ENCODE measurements at regions not wholly inside any gene's neighbourhood (a gene's known extent, or its start where the extent isn't known, plus 50 kb on each side); places are given as distances from the start of the nearest gene placed in this dataset.

- DNase-seq: no peak
- Mint-ChIP-seq H3K4me3 (no peak overlapping the region), H3K36me3 (ENCODE audit: low read depth) (no peaks in the 10 kb centered on the region), H3K9me3 (no peaks in the 10 kb centered on the region), H3K4me1 (ENCODE audit: low read depth) (no peaks in the 10 kb centered on the region), H3K27ac (no peak overlapping the region), H3K27me3 (ENCODE audit: insufficient read depth) (no peaks in the 10 kb centered on the region)
- TF ChIP-seq, protein P1, sequence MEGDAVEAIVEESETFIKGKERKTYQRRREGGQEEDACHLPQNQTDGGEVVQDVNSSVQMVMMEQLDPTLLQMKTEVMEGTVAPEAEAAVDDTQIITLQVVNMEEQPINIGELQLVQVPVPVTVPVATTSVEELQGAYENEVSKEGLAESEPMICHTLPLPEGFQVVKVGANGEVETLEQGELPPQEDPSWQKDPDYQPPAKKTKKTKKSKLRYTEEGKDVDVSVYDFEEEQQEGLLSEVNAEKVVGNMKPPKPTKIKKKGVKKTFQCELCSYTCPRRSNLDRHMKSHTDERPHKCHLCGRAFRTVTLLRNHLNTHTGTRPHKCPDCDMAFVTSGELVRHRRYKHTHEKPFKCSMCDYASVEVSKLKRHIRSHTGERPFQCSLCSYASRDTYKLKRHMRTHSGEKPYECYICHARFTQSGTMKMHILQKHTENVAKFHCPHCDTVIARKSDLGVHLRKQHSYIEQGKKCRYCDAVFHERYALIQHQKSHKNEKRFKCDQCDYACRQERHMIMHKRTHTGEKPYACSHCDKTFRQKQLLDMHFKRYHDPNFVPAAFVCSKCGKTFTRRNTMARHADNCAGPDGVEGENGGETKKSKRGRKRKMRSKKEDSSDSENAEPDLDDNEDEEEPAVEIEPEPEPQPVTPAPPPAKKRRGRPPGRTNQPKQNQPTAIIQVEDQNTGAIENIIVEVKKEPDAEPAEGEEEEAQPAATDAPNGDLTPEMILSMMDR (IDR thresholded peaks at IDR 0.05): no peak
Measured at GRCh38 chr2:41066168-41066567, 614.3 kb upstream of the SLC8A1 start.

DNA sequence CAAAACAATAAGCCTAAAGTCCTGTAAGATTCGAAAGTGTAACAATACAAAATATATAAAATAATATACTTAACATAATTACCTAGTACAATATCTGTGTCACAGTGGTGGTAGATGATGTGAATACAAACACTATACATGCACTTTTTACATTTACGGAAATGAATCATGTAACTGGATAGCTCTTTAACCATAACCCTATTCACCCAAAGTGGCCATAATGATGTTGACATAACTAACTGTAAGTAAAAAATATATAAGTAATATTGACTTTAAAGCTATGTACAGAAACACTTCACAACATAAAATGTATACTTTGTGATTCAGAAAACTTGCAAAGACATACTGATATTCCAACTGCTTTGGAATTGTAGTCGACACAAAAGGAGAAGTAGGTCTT, 616.9 kb upstream of the SLC8A1 start:
- Mint-ChIP-seq H3K9me3 (peaks cover 3% of the 10 kb centered on the region; the same call in 1 of the 2 replicates), H3K27me3 (ENCODE audit: insufficient read depth) (no peaks in the 10 kb centered on the region)
- TF ChIP-seq, protein P1 (IDR thresholded peaks at IDR 0.05): no peak

GRCh38 chr2:41078341-41078740, 626.5 kb upstream of the SLC8A1 start:
- TF ChIP-seq, protein P1 (IDR thresholded peaks at IDR 0.05): no peak
- DNase-seq: no peak
- H3K27ac Mint-ChIP-seq: no peak overlapping the region
- H3K4me1 Mint-ChIP-seq (ENCODE audit: low read depth): no peaks in the 10 kb centered on the region
- H3K9me3 Mint-ChIP-seq: no peaks in the 10 kb centered on the region; the same call in 1 of the 2 replicates
- no peaks in the 10 kb centered on the region for H3K27me3 Mint-ChIP-seq (ENCODE audit: insufficient read depth)
- H3K36me3 Mint-ChIP-seq (ENCODE audit: low read depth): no peaks in the 10 kb centered on the region
- no peak overlapping the region for H3K4me3 Mint-ChIP-seq

More for the DNA sequence above, 616.9 kb upstream of the SLC8A1 start:
- no peak for DNase-seq
- Mint-ChIP-seq H3K36me3 (ENCODE audit: low read depth) (no peaks in the 10 kb centered on the region), H3K4me1 (ENCODE audit: low read depth) (no peaks in the 10 kb centered on the region), H3K4me3 (no peak overlapping the region), H3K27ac (no peak overlapping the region)

GRCh38 chr2:41079011-41079410, 627.1 kb upstream of the SLC8A1 start:
- TF ChIP-seq, protein P1 (IDR thresholded peaks at IDR 0.05): no peak
- no peaks in the 10 kb centered on the region for H3K4me1 Mint-ChIP-seq (ENCODE audit: low read depth)
- H3K4me3 Mint-ChIP-seq: no peak overlapping the region
- H3K27ac Mint-ChIP-seq: no peak overlapping the region
- no peaks in the 10 kb centered on the region; the same call in 1 of the 2 replicates for H3K9me3 Mint-ChIP-seq
- no peaks in the 10 kb centered on the region for H3K27me3 Mint-ChIP-seq (ENCODE audit: insufficient read depth)
- no peak for DNase-seq
- no peaks in the 10 kb centered on the region for H3K36me3 Mint-ChIP-seq (ENCODE audit: low read depth)

DNA sequence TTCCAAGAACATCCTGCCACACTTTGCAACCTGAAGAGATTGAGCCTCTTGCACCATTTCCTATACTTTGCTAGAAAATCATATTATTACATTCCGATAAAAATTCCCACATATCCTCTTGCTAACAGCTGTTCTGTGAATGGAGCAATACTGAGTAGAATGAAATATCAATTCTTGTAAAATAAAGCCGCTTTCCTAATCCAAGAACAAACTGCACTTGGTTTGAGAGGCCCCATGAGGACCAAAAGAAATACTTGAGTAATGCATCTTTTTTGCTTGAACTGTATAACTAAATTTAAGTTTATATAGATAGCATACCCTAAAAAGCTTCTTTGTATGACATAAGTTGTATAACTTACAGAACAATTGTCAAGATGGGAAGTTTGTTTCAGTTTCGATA, 632.4 kb upstream of the SLC8A1 start:
- Mint-ChIP-seq H3K9me3 (peaks cover 4% of the 10 kb centered on the region), H3K4me3 (no peak overlapping the region), H3K27ac (no peak overlapping the region), H3K36me3 (ENCODE audit: low read depth) (no peaks in the 10 kb centered on the region), H3K4me1 (ENCODE audit: low read depth) (no peaks in the 10 kb centered on the region), H3K27me3 (ENCODE audit: insufficient read depth) (no peaks in the 10 kb centered on the region)
- TF ChIP-seq, protein P1 (IDR thresholded peaks at IDR 0.05): no peak
- no peak for DNase-seq

- H3K27me3 Mint-ChIP-seq (ENCODE audit: insufficient read depth): no peaks in the 10 kb centered on the region
- DNase-seq: no peak
- H3K27ac Mint-ChIP-seq: no peak overlapping the region
- H3K4me1 Mint-ChIP-seq (ENCODE audit: low read depth): no peaks in the 10 kb centered on the region
- H3K4me3 Mint-ChIP-seq: no peak overlapping the region
- peaks cover 4% of the 10 kb centered on the region; the same call in 1 of the 2 replicates for H3K9me3 Mint-ChIP-seq
- TF ChIP-seq, protein P1 (IDR thresholded peaks at IDR 0.05): no peak
- no peaks in the 10 kb centered on the region for H3K36me3 Mint-ChIP-seq (ENCODE audit: low read depth)
Measured at GRCh38 chr2:41087946-41088345, 636.1 kb upstream of the SLC8A1 start.

Measured in HFFc6 (cell line).